H1 (cell line): ENCODE measurements at regions not wholly inside any gene's neighbourhood (a gene's known extent, or its start where the extent isn't known, plus 50 kb on each side); places are given as distances from the start of the nearest gene placed in this dataset.

Experiments
- CHD2 ChIP-seq: IDR thresholded peaks from 2 replicates; pipeline ENCODE4 v1.6.1; 2012; ENCODE audit warnings: low read length, improper control_type of control experiment
- TF ChIP-seq, protein P1 (sequence below): IDR thresholded peaks from 2 replicates; pipeline ENCODE4 v1.6.1; 2012; ENCODE audit warnings: low read length, inconsistent platforms

DNA sequence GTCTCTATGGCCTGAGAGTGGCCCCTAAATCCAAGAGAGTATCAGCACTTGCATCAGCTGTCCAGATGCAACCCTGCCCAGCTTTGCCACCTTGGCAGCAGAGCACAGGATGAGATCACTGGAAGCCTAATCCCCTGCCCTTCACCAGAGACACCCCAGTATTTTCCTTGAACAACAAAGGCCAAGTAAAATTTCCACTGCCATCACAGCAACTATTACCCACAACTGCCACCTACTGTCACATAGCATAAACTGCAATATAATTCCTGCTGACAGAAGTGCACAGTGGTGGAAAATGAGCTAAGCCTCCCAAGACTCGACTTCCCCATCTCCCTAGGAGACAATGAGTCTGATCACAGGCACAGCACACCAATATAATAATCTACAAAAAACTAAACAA is 462.8 kb upstream of the ZWINT start (continued):
- TF ChIP-seq, protein P1, sequence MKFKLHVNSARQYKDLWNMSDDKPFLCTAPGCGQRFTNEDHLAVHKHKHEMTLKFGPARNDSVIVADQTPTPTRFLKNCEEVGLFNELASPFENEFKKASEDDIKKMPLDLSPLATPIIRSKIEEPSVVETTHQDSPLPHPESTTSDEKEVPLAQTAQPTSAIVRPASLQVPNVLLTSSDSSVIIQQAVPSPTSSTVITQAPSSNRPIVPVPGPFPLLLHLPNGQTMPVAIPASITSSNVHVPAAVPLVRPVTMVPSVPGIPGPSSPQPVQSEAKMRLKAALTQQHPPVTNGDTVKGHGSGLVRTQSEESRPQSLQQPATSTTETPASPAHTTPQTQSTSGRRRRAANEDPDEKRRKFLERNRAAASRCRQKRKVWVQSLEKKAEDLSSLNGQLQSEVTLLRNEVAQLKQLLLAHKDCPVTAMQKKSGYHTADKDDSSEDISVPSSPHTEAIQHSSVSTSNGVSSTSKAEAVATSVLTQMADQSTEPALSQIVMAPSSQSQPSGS, result no peak
- no peak for TF ChIP-seq CHD2
